SKM-1 (cell line): ENCODE measurements at regions not wholly inside any gene's neighbourhood (a gene's known extent, or its start where the extent isn't known, plus 50 kb on each side); places are given as distances from the start of the nearest gene placed in this dataset.
"Not testable (repeated sequence)": the region's sequence is repeated elsewhere in the genome, so short reads cannot be mapped to it uniquely, and the experiment has no call there.

Experiments
- DNase-seq: peaks from one replicate; lab custom pipeline; 2025; ENCODE audit not compliant: unreplicated experiment; lab: John Stamatoyannopoulos, UW

- DNase-seq: no peak
Observed at GRCh38 chr12:131587565-131587964, 123.3 kb upstream of the SFSWAP start.

- no peak for DNase-seq
Observed at GRCh38 chr12:131589221-131589897, 121.5 kb upstream of the SFSWAP start.

GRCh38 chr12:131589966-131590365, 120.9 kb upstream of the SFSWAP start:
- DNase-seq: no peak

DNA sequence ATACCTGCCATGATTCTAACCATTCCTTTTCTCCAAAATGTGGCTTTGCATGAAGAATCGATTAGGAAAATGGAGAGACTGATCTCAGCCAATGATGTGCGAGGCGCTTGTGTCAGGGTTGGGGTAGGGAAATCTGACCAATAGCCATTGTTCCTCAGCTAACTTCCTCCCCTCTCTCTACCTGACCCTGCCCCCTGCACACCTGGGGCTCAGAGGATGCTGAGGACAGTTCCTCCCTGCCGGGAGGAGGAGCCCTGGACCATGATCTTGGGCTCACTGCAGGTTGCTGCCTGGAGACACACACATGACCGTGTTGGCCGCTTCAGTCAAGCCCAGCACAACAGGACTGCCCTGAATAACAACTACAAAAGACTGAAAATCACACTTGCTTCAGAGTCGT, 119.8 kb upstream of the SFSWAP start:
- no peak for DNase-seq

GRCh38 chr12:131591714-131592709, 118.9 kb upstream of the SFSWAP start:
- no peak for DNase-seq

DNA sequence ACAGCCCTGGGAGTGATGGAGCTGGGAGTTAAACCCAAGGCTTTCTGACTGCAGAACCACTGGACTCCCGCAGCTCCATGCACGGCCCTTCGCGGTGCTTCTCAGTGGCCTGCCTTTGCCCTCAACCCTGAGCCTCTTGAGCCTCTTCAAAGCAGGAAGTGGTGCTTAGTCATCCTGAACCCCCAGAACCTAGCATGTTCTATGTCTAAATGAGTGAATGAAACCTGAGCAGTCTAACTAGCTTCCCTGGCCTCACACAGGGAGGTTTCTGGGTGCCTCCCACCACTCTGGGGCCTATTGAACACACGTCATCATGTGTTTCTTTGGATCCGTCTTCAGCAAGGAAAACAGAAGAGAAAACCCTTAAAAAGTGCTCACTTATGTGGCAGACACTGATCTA, 117.9 kb upstream of the SFSWAP start:
- DNase-seq: no peak

GRCh38 chr12:131593406-131593805, 117.5 kb upstream of the SFSWAP start:
- no peak for DNase-seq

DNA sequence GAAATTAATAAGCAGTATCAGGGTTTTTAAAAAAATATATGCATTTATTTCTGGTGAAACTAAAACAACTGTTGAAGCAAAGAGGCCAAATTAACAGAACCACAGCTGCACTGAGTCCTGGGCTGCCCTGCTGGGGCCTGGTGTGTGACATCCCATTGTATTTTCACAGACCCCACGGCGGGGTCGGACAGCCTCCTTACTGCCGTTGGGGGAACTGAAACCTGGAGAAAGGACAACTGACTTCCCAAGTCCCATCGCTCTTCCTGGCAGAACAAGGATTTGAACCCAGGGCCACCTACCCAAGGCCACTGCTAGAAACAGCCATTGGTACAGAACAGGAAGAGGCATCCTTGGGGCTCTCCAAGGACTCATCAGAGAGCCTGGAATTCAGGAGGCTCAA, 114.8 kb upstream of the SFSWAP start:
- DNase-seq: no peak

DNA sequence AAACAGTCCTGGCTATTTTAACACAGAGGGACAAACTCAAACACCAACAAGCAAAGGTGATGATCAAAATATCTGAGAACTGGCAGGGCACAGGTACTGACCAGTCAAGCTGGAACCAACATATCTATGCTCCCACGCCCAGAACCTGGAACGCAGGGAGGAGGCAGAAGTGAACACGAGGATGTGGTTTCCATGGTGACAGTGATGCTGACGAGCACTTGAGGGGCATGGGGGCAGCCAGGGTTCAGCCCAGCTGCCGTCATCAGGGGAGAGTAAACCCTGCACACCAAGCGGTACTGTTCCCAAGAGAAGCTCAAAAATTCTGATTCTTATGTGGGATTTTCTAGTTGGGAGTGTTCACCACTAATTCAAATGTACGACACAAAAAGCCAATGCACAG, 113.6 kb upstream of the SFSWAP start:
- DNase-seq: no peak

- DNase-seq: no peak
Observed at GRCh38 chr12:131598717-131599116, 112.2 kb upstream of the SFSWAP start.

DNA sequence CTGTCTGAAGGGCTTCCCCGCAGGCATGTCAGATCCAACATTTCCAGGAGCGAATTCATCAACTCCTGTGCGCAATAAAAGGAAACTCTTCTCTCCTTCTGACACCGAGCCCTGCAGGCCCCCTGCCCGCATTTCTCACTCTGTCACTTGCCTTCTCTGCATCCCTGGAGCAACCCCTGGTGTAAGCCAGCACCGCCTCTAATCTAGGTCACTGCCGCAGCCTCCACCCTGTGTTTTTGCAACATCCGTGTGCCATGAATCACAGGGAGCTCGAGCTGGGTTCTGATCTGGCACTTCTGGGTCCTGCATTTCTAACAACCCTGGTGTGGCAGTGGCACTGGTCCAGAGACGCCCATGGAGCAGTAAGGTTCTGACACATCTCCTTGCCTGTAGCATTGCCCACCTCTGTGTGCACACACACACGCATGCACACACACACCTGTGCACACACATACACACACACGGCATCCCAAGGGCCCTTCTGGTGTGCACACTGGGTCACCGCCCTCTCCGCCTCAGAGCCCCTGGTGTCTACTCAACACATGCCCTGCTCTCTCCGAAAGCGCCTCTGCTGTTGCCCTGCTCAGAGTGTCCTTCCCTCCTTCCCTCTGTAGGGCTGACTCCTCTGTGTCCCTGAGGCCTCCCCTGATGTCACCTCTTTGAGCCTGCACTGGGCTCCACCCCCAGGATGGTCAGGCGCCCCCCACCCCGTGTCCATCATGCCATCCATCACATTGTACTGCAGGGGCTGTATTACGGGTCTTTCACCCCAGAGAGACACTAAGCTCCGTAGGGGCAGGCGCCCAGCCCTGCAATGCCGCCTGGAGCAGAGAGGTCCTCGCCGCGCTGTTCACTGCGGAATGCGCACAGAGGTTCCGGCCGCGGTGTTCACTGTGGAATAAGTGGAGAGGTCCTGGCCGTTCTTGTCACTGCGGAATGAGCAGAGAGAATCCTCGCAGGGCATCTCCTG, 111.4 kb upstream of the SFSWAP start:
- no peak for DNase-seq

GRCh38 chr12:131600160-131600532, 110.7 kb upstream of the SFSWAP start:
- DNase-seq: no peak

- not testable (repeated sequence) for DNase-seq
Observed at GRCh38 chr12:131601499-131601898, 109.4 kb upstream of the SFSWAP start.

GRCh38 chr12:131603106-131603938, 107.6 kb upstream of the SFSWAP start:
- DNase-seq: no peak

DNA sequence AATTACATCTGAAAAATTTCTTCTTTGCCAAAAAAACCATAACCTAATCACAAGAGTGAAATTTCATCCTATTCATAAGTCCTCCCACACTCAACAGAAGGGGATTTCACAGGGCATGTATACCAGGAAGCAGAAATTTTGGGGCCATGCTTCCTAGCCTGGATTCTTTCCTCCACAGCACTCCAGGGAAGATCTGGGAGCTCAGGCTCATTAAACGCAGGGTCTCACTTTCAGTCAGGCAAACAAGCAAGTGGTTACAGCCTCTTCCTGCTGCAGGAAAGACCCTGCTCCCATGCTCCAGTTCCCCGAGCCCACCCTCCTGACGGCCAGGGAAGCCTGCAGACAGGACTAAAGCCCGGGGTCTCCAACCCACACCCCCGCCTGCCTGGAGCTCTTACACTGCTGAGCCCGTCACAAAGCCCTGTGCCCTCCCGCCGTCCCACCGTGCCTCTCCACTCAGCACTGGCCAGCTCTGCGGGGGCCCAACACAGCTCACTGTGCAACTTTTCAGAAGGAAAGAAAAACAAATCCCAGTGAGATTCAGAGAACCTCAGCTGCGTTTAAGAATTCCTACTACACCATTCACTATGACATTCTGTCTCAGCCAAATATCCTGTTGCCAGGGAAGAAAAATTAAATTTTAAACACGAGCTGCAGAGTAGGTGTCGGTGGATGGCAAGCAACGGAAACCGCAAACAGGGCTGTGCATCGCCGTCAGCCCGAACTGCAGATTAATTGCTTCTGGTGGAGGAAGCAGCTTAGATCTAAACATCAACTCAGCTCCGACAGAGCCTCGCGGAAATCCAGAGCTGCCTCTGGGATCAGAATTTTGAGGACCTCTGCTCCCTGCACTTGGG, 106.7 kb upstream of the SFSWAP start:
- no peak for DNase-seq

DNA sequence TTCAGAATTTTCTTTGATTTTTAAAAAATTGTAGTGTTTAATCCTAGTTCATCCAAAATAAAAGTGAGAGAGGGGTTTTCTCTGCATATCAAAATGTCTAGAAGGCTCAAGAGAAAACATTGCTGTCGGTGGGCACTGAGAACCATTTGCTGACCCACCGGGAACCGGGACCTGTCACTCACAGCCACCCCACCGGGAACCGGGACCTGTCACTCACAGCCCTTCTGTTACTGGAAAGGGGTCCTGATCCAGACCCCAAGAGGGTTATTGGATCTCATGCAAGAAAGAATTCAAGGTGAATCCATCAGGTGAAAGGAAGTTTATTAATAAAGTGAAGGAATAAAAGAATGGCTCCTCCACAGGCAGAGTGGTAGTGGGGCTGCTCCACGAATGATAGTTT, 106.0 kb upstream of the SFSWAP start:
- DNase-seq: no peak

DNA sequence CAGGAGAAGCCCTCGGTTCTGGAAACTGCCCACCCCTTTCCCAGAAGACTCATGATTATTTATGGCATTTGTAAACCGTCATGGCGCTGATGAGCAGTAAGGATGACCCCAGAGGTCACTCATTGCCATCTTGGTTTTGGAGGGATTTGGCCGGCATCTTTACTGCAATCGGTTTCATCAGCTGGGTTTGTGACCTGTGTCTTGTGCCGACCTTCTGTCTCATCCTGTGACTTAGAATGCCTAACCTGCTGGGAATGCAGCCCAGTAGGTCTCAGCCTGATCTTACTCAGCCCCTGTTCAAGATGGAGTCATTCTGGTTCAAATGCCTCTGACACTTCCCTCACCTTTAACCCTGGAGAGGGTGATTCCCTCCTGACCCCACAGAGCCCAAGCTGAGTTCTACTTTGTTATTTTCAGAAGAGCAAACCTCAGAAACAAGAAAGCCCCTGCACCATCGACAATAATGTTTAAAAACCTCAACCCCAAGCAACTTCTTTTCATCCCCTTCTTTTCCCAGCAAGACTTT, 105.5 kb upstream of the SFSWAP start:
- DNase-seq: no peak

DNA sequence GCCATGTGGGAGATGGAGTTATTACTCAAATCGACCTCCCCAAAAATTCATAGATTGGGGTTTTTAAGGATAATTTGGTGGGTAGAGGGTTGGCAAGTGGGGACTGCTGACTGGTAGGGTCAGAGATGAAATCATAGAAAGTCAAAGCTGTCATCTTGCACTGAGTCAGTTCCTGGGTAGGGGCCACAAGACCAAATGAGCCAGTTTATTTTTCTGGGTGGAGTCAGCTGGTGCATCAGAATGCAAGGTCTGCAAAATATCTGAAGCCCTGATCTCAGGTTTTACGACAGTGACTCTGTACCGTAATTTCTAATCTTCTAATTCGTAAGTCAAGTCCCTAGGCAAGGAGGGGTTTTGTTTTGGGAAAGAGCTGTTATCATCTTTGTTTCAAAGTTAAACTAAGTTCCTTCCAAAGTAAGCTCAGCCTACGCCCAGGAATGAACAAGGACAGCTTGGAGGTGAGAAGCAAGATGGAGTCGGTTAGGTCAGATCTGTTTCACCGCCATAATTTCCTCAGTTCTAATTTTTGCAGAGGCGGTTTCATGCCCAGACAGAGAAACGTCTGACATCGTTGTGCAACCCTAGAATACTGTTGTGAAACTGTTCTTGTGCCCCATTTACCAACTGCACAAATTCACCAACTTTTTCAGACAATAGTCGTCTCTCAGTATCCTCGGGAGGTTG, 104.5 kb upstream of the SFSWAP start:
- no peak for DNase-seq
